Astrocyte of the cerebellum (primary cell): ENCODE measurements at regions not wholly inside any gene's neighbourhood (a gene's known extent, or its start where the extent isn't known, plus 50 kb on each side); places are given as distances from the start of the nearest gene placed in this dataset.
"Not testable (repeated sequence)": the region's sequence is repeated elsewhere in the genome, so short reads cannot be mapped to it uniquely, and the experiment has no call there.

Experiments used
- DNase-seq: peaks from one replicate; pipeline ENCODE4 v3.0.0-alpha.2; 2011; ENCODE audit warnings: low read depth
- H3K4me3 ChIP-seq: 2 replicates; pipeline ENCODE4 v1.5.1; 2011; ENCODE audit warnings: mild to moderate bottlenecking, low read depth, low read length, moderate library complexity
- in situ Hi-C: cut with HindIII; loops from 2 replicates; pipeline ENCODE4 v1.10.0; 2017; ENCODE audit warnings: low sequenced_read_pairs
- TF ChIP-seq, protein P1 (sequence below): IDR thresholded peaks from 2 replicates; pipeline ENCODE4 v1.5.1; 2012; ENCODE audit warnings: low read length, low read depth, moderate library complexity, mild to moderate bottlenecking; ENCODE audit errors: missing control alignments

GRCh38 chr3:23720885-23721284 lies 84.9 kb upstream of the UBE2E1 start:
- in situ Hi-C loops: no loop called here
- TF ChIP-seq, protein P1, sequence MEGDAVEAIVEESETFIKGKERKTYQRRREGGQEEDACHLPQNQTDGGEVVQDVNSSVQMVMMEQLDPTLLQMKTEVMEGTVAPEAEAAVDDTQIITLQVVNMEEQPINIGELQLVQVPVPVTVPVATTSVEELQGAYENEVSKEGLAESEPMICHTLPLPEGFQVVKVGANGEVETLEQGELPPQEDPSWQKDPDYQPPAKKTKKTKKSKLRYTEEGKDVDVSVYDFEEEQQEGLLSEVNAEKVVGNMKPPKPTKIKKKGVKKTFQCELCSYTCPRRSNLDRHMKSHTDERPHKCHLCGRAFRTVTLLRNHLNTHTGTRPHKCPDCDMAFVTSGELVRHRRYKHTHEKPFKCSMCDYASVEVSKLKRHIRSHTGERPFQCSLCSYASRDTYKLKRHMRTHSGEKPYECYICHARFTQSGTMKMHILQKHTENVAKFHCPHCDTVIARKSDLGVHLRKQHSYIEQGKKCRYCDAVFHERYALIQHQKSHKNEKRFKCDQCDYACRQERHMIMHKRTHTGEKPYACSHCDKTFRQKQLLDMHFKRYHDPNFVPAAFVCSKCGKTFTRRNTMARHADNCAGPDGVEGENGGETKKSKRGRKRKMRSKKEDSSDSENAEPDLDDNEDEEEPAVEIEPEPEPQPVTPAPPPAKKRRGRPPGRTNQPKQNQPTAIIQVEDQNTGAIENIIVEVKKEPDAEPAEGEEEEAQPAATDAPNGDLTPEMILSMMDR: no peak
- DNase-seq: no peak
- H3K4me3 ChIP-seq: no peak overlapping the region

DNA sequence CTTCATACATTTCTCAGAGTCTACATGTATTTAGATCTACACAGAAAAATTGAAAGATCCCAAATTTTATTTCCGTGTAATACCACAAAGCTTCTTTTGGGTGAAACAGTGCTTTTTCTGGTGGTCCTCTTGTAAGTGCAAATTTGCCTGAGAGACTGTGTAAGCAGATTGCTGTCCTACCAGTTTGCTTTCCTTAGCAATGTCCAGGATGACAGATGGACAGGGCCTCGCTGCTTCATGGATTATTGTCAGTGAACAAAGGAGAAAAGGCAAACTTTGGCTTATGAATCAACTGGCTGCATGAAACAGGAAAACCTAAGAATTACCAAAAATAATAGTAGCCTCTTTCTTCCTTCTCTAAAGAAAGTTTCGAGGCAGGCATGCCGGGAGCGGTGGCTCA lies 82.6 kb upstream of the UBE2E1 start:
- in situ Hi-C loops: no loop called here
- DNase-seq: no peak
- no peak overlapping the region for H3K4me3 ChIP-seq
- TF ChIP-seq, protein P1: no peak

DNA sequence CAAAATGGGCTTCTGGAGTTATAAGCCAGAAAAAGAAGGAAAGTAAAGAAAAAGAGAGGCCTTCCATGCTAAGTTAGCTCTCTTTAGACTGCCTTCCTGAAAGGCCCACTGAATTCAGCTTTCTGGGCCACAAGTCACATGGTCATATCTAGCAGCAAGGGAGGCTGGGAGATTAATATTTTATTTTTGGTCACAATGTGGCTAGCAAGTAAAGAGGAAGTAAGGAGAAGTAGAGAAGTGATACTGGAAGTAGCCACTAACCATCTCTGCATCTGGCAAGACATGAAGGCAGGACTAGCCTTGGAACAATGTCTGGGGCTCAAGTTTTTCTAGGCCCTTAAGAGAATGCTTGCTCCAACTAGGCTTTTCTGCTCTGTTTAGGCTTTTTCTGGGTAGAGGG lies 81.8 kb upstream of the UBE2E1 start:
- TF ChIP-seq, protein P1: no peak
- DNase-seq: no peak
- in situ Hi-C loops: no loop called here

DNA sequence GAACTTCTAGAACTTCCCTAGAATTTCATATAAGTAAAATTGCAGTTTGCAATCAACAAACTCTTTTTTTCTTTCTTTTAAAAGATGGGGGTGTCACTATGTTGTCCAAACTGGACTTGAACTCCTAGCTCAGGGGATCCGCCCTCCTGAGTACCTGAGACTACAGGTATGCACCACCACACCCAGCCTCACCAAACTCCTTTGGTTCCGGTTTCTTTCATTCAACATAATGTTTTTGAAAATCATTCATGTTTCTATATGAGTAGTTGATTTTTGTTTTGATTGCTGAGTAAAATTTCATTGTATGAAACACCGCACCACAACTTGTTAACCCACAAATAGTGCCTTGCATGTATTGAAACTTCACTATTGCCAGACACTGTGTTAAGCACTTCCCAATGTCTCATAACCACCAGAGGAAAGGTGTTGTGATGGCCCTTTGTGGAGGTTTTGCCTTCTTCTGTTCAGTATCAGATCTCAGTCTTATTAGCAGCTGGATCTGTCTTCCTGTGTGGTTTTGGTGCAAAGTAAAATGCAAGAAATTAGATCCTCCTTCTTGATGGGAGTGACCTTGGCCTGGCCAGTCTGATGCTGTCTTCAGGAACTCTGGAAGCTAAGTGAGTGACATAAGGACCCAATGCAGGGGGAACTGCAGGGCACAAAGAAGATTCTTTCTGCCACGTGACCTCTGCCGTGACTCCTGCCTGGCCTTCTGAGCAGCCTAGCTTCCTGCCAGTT lies 78.8 kb upstream of the UBE2E1 start:
- no peak for DNase-seq
- in situ Hi-C loops: no loop called here
- H3K4me3 ChIP-seq: no peak overlapping the region
- TF ChIP-seq, protein P1: no peak

More for the DNA sequence above, 81.8 kb upstream of the UBE2E1 start:
- H3K4me3 ChIP-seq: no peak overlapping the region

DNA sequence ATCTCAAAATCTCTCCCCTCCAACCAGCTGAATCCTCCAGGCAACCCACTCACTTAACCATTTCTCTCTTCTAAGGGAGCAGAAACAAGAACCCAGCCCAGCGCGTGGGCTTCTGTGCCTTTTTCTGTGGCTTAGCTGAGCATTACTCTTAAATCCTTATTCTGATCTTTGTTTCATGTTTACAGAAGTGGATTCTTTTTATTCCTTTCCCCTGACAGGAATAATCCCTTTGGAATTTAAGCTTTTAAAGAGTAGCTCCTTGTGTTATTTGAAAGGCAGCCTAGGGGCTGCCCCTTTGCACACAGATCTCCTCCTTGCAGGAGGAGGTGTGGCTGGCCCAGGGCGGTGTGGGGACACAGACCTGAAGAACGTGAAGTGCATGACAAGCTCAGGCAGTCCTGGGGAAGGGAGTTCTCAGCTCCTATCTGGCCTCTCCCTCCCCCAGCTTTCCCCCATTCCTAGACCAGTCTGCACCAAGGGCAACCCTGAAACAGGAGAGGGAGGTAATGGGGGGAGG lies 77.1 kb upstream of the UBE2E1 start:
- no peak for DNase-seq
- H3K4me3 ChIP-seq: no peak overlapping the region
- TF ChIP-seq, protein P1: no peak
- in situ Hi-C loops: no loop called here

- DNase-seq, H3K4me3 ChIP-seq, in situ Hi-C loops: not testable (repeated sequence)
Observed at GRCh38 chr3:23729362-23729761, 76.4 kb upstream of the UBE2E1 start.

- no peak overlapping the region for H3K4me3 ChIP-seq
- in situ Hi-C loops: no loop called here
- DNase-seq: no peak
- TF ChIP-seq, protein P1: no peak
Observed at GRCh38 chr3:23734481-23734880, 71.3 kb upstream of the UBE2E1 start.
